HG03354 (cell line): ENCODE measurements at regions not wholly inside any gene's neighbourhood (a gene's known extent, or its start where the extent isn't known, plus 50 kb on each side); places are given as distances from the start of the nearest gene placed in this dataset.

Experiments used
- ATAC-seq: cut with Tn5 transposase; IDR thresholded peaks from one replicate; pipeline ENCODE4 v1.9.1; 2021; ENCODE audit warnings: mild to moderate bottlenecking; ENCODE audit not compliant: unreplicated experiment, poor library complexity, severe bottlenecking

GRCh38 chr2:188235364-188235763 is 56.3 kb upstream of the GULP1 start:
- ATAC-seq, result peak; percentile 79

- ATAC-seq, result no peak
Observed at GRCh38 chr2:188238386-188238785, 53.3 kb upstream of the GULP1 start.
